ENCODE measurements at regions not wholly inside any gene's neighbourhood (a gene's known extent, or its start where the extent isn't known, plus 50 kb on each side); places are given as distances from the start of the nearest gene placed in this dataset.

DNA sequence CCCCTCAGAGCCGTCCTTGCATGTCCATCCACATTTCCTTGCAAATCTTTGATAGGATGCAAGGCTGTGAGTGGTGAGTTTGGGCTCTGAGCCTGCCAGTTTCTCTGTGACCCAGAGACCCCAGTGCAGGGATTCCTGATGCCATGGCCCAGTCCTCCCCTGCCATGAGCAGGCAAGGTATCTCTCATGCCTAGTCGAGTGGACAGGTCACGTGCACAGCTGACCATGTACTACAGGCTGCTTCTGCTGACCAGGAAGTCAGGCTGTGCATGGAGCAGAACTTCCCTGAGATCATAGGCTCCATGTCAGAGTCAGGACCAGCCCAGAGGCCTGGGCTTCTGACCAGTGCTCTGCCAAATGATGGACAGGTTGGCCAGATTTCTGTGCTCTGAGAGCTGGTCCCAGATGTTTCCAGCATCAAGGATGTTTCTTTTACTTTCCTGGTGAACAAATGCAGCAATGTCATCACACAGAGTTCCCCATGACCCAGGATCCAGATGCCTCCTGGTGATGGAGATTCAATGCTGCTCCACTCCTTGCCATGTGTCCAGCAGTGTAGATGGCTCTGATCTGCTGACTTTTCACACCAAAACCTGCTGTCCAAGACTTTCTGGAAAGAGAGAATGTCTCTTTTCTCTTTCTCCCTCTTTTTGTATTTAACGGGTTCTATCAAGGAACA is 321.6 kb upstream of the HS6ST1 start:
- no peak overlapping the region for H3K27ac ChIP-seq (ENCODE audit: low read depth in 1 of 2, low read length in 2 of 2)
- no peak for TF ChIP-seq RXRA (IDR thresholded peaks at IDR 0.05)
- TF ChIP-seq, protein P1, sequence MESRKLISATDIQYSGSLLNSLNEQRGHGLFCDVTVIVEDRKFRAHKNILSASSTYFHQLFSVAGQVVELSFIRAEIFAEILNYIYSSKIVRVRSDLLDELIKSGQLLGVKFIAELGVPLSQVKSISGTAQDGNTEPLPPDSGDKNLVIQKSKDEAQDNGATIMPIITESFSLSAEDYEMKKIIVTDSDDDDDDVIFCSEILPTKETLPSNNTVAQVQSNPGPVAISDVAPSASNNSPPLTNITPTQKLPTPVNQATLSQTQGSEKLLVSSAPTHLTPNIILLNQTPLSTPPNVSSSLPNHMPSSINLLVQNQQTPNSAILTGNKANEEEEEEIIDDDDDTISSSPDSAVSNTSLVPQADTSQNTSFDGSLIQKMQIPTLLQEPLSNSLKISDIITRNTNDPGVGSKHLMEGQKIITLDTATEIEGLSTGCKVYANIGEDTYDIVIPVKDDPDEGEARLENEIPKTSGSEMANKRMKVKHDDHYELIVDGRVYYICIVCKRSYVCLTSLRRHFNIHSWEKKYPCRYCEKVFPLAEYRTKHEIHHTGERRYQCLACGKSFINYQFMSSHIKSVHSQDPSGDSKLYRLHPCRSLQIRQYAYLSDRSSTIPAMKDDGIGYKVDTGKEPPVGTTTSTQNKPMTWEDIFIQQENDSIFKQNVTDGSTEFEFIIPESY (IDR thresholded peaks at IDR 0.05), result no peak
- TF ChIP-seq FOXA2 (IDR thresholded peaks at IDR 0.05), result no peak
- TF ChIP-seq, protein P2, sequence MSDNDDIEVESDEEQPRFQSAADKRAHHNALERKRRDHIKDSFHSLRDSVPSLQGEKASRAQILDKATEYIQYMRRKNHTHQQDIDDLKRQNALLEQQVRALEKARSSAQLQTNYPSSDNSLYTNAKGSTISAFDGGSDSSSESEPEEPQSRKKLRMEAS (IDR thresholded peaks at IDR 0.05), result no peak
- no peak for TF ChIP-seq GABPA (IDR thresholded peaks at IDR 0.05 in 1 of 2, conservative IDR thresholded peaks at IDR 0.05 in 1 of 2)
- TF ChIP-seq HNF4G (IDR thresholded peaks at IDR 0.05), result no peak
- TF ChIP-seq, protein P3, sequence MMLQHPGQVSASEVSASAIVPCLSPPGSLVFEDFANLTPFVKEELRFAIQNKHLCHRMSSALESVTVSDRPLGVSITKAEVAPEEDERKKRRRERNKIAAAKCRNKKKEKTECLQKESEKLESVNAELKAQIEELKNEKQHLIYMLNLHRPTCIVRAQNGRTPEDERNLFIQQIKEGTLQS (IDR thresholded peaks at IDR 0.05), result no peak
- no peak for TF ChIP-seq SP1 (IDR thresholded peaks at IDR 0.05)
- TF ChIP-seq JUND (IDR thresholded peaks at IDR 0.05), result no peak
- TF ChIP-seq NR2F2 (IDR thresholded peaks at IDR 0.05), result no peak
- TF ChIP-seq RAD21 (IDR thresholded peaks at IDR 0.05), result no peak
- no peak overlapping the region for H3K9ac ChIP-seq (ENCODE audit: low read depth in 1 of 2, low read length in 2 of 2)
- no peak overlapping the region for H3K4me3 ChIP-seq (ENCODE audit: low read depth in 1 of 3, low read length in 3 of 3)
- no peaks in the 10 kb centered on the region for H3K9me3 ChIP-seq (ENCODE audit: control insufficient read depth in 4 of 4, low read length in 3 of 4)
- DNase-seq (ENCODE audit: low spot score), result peak; percentile 8
- 90% methylated on average over 4 of the region's 4 CpGs for WGBS
- no peaks in the 10 kb centered on the region for H3K36me3 ChIP-seq (ENCODE audit: control insufficient read depth in 4 of 4, insufficient read depth in 3 of 4, low read depth in 1 of 4, low read length in 3 of 4)
- H3K4me1 ChIP-seq (ENCODE audit: control insufficient read depth in 4 of 4, insufficient read depth in 4 of 4, low read length in 3 of 4), result no peaks in the 10 kb centered on the region
- H3K27me3 ChIP-seq (ENCODE audit: control insufficient read depth in 4 of 4, insufficient read depth in 4 of 4, low read length in 3 of 4), result no peaks in the 10 kb centered on the region

DNA sequence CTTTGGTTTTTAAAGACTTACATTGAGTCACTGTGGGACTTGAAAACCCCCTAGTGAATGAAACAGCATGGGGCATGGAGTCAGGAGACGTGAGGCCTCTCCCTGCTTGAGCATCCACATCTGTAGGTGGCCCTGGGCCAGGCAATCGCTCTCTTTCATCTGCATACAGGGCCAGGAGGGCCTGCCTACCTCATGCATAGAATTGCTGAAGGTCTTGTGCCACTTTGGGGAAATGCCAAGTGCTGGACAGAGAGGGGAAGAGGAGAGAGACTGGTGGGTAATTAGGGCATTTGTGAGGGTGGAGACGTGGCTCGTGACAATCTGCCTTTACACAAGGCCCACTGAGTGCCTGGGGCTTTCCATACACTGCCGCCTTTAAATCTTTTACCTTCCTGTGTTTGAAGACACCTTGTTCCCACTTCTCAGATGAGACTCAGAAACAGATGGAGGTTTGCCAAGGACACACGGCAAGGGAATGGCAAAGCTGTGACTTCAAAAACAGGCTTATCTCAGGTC is 322.2 kb upstream of the HS6ST1 start:
- Histone ChIP-seq H3K9ac (ENCODE audit: low read depth in 1 of 2, low read length in 2 of 2) (no peak overlapping the region), H3K9me3 (ENCODE audit: control insufficient read depth in 4 of 4, low read length in 3 of 4) (no peaks in the 10 kb centered on the region), H3K4me1 (ENCODE audit: control insufficient read depth in 4 of 4, insufficient read depth in 4 of 4, low read length in 3 of 4) (no peaks in the 10 kb centered on the region), H3K27me3 (ENCODE audit: control insufficient read depth in 4 of 4, insufficient read depth in 4 of 4, low read length in 3 of 4) (no peaks in the 10 kb centered on the region), H3K4me3 (ENCODE audit: low read depth in 1 of 3, low read length in 3 of 3) (no peak overlapping the region), H3K36me3 (ENCODE audit: control insufficient read depth in 4 of 4, insufficient read depth in 3 of 4, low read depth in 1 of 4, low read length in 3 of 4) (no peaks in the 10 kb centered on the region), H3K27ac (ENCODE audit: low read depth in 1 of 2, low read length in 2 of 2) (no peak overlapping the region)
- WGBS, result 81% methylated on average over 6 of the region's 6 CpGs
- peak; percentile 29 for DNase-seq (ENCODE audit: low spot score)
- TF ChIP-seq JUND (IDR thresholded peaks at IDR 0.05), result no peak
- TF ChIP-seq, protein P4, sequence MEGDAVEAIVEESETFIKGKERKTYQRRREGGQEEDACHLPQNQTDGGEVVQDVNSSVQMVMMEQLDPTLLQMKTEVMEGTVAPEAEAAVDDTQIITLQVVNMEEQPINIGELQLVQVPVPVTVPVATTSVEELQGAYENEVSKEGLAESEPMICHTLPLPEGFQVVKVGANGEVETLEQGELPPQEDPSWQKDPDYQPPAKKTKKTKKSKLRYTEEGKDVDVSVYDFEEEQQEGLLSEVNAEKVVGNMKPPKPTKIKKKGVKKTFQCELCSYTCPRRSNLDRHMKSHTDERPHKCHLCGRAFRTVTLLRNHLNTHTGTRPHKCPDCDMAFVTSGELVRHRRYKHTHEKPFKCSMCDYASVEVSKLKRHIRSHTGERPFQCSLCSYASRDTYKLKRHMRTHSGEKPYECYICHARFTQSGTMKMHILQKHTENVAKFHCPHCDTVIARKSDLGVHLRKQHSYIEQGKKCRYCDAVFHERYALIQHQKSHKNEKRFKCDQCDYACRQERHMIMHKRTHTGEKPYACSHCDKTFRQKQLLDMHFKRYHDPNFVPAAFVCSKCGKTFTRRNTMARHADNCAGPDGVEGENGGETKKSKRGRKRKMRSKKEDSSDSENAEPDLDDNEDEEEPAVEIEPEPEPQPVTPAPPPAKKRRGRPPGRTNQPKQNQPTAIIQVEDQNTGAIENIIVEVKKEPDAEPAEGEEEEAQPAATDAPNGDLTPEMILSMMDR (IDR thresholded peaks at IDR 0.05; ENCODE audit: low read depth, low read length, missing input control), result no peak
- TF ChIP-seq FOXA1 (IDR thresholded peaks at IDR 0.05), result no peak
- TF ChIP-seq RXRA (IDR thresholded peaks at IDR 0.05), result no peak
- no peak for TF ChIP-seq HNF4G (IDR thresholded peaks at IDR 0.05)
- TF ChIP-seq NR2F2 (IDR thresholded peaks at IDR 0.05), result no peak
- TF ChIP-seq, protein P5, sequence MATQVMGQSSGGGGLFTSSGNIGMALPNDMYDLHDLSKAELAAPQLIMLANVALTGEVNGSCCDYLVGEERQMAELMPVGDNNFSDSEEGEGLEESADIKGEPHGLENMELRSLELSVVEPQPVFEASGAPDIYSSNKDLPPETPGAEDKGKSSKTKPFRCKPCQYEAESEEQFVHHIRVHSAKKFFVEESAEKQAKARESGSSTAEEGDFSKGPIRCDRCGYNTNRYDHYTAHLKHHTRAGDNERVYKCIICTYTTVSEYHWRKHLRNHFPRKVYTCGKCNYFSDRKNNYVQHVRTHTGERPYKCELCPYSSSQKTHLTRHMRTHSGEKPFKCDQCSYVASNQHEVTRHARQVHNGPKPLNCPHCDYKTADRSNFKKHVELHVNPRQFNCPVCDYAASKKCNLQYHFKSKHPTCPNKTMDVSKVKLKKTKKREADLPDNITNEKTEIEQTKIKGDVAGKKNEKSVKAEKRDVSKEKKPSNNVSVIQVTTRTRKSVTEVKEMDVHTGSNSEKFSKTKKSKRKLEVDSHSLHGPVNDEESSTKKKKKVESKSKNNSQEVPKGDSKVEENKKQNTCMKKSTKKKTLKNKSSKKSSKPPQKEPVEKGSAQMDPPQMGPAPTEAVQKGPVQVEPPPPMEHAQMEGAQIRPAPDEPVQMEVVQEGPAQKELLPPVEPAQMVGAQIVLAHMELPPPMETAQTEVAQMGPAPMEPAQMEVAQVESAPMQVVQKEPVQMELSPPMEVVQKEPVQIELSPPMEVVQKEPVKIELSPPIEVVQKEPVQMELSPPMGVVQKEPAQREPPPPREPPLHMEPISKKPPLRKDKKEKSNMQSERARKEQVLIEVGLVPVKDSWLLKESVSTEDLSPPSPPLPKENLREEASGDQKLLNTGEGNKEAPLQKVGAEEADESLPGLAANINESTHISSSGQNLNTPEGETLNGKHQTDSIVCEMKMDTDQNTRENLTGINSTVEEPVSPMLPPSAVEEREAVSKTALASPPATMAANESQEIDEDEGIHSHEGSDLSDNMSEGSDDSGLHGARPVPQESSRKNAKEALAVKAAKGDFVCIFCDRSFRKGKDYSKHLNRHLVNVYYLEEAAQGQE (IDR thresholded peaks at IDR 0.05), result no peak
- TF ChIP-seq YY1 (IDR thresholded peaks at IDR 0.05), result no peak
- TF ChIP-seq TAF1 (conservative IDR thresholded peaks at IDR 0.05), result no peak
- TF ChIP-seq RAD21 (IDR thresholded peaks at IDR 0.05), result no peak
- TF ChIP-seq, protein P2 (IDR thresholded peaks at IDR 0.05), result no peak
- TF ChIP-seq FOXA2 (IDR thresholded peaks at IDR 0.05), result no peak

All from liver (tissue), 8 donors.